AG10803 (cell line): ENCODE measurements at regions not wholly inside any gene's neighbourhood (a gene's known extent, or its start where the extent isn't known, plus 50 kb on each side); places are given as distances from the start of the nearest gene placed in this dataset.

Experiments
- DNase-seq: peaks from one replicate; pipeline ENCODE4 v3.0.0; 2010; ENCODE audit warnings: low read depth
- H3K4me3 ChIP-seq: 2 replicates; pipeline ENCODE4 v1.5.1; 2011; ENCODE audit warnings: mild to moderate bottlenecking, low read length, control low read depth
- TF ChIP-seq, protein P1 (sequence below): conservative IDR thresholded peaks from 2 replicates; pipeline ENCODE4 v1.5.1; 2011; ENCODE audit warnings: mild to moderate bottlenecking, low read length, control low read depth, inconsistent platforms

DNA sequence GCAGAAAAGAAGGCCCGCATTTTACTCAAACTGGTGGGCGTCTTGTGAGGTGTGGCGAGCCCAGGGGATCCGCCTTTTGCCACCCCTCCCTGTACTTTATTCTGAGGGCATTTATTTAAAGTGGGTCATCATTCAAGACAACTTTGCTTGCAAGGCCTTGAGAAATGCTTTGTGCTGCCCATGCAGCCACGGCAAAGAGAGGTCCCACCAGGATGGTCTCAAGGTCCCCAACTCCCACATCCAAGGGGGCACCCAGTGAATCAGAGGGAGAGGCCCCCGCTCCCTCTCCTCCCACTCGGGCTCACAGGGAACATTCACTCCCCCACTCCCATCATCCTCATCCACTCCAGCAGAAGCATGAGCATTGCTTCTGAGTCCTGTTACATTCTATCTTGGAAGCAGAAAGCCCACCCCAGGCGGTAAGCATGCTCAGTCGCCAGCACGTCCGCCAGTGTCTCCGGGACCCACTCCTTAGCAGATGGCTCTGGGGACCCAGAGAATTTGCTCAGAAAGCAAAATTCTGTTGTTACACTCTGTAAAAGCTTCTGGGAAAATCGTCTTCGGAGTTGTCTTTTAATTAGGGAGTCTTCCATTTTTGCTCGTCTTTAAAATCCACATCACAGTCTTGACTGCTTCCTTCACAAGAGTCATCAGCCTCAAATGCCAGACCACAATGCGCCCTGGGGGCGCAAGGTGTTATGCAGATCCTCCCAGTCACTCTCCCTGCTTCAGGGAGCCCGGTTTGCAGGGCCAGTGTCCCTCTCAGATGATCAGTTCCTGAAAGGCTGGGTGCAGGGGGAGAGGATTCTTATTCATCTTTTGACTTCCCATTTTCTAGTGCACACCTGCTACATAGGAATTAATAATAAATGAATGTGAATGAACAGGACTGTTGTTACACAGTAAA lies 99.4 kb upstream of the NCK2 start:
- TF ChIP-seq, protein P1, sequence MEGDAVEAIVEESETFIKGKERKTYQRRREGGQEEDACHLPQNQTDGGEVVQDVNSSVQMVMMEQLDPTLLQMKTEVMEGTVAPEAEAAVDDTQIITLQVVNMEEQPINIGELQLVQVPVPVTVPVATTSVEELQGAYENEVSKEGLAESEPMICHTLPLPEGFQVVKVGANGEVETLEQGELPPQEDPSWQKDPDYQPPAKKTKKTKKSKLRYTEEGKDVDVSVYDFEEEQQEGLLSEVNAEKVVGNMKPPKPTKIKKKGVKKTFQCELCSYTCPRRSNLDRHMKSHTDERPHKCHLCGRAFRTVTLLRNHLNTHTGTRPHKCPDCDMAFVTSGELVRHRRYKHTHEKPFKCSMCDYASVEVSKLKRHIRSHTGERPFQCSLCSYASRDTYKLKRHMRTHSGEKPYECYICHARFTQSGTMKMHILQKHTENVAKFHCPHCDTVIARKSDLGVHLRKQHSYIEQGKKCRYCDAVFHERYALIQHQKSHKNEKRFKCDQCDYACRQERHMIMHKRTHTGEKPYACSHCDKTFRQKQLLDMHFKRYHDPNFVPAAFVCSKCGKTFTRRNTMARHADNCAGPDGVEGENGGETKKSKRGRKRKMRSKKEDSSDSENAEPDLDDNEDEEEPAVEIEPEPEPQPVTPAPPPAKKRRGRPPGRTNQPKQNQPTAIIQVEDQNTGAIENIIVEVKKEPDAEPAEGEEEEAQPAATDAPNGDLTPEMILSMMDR: no peak
- DNase-seq: no peak
- H3K4me3 ChIP-seq: no peak overlapping the region

DNA sequence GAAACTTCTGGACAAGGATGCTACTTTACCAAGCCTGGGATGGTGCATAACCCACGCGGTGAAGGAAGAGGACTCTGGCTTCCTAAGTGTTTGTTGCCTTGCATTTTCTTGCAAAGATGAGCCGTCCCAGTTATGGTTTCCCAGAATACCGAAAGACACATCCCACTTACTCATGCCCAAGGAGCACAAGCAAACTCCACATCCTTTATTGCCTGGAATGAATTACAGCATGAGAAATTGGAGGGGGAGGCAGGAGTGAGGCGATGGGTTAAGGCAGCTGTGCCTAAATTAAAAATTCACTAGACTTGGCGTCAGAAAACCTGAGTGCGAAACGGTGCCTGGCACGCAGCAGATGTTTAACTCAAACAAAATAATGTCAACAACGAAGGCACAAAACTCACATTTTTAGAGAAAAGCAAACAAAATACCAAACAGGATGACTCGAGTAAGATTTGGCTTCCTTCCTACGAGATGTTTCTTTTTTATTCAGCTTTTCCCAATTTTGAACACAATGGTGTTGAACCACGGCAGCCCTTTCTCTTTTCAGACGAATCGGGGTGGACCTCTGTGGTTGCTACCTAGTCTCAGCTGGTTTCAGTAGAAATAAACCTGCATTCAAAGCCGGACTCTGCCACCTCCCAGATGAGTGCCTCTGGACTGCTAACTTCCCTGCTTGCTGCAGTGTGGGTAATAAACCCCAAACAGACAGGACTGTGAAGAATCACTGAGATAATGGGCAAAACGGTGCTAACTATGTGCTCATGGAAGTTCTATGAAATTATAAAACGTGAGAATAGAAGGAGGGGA lies 100.3 kb upstream of the NCK2 start:
- TF ChIP-seq, protein P1: no peak
- H3K4me3 ChIP-seq: peak overlapping the region; percentile 35
- DNase-seq: peak; percentile 49

DNA sequence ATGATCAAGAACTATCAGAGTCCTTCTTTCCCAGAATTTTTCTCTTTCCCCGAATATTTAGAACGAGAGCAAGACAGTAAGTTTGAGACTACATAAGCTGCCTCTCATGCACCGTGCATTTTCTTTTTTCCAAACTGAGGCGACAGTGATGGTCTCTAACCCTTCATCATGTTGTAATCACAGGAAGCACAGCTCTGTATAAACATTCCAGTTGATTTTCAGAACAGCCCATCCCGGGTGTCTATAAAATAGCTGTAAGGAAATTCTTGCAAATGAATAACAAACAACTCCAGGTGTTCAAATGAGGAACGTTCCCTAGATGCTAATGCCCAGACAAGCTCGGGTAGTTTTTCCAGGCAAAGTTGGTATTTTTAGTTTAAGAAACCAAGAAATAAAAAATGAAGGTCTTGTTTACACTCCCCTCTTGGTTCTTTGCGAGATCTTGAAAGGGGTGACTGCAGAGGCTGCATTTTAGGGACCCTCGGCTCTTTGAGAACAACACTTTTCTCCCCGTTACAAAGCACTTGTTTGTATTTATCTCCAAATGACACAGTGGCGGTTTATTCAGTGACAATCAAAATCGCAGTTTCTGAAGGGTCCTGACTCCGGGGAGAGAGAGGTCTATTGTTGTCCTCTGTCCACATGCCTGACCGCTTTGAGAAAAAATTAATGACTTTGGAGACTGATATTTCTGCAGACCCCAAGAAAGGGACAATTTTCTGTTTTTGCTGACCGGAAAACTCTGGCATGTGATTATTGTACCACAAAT lies 101.1 kb upstream of the NCK2 start:
- TF ChIP-seq, protein P1: no peak
- DNase-seq: no peak
- H3K4me3 ChIP-seq: no peak overlapping the region; the same call in 1 of the 2 replicates

DNA sequence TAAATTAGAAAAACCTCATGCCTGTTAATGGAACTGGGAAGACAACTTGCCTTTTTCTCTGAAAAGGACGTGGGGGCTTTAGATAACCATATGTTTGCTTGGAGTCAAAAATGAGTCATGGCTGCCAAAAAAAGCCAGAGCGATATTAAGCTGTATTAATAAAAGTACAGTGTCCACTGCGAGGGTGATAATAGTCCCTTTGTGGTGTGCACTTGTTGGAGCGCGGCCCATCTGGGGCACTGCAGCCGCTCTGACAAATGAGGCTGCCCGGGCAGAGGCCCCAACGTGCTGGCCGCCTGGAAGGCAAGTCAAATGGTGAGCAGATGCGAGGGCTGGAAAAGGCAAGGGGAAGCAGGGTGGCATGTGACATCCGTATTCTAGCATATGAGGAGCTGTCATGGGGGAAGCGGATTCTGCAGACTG lies 103.3 kb upstream of the NCK2 start:
- DNase-seq: peak; percentile 8

DNA sequence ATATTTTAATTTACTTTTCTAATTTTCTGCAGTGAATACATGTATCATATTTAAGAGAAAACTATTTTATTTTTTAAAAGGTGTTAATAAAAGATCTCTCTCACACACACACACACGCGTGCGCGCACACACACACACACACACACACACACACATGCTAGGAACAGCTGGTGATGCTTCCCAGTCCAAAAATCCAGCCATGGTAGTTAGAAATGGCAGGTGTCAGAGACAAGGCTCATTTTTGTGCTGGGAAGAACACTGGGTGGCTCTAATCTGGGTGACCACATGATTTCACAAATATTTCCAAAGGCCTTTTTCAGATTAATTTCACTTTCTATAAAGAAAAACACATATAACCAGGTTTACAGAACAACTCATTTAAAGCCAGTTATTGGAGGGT lies 104.5 kb upstream of the NCK2 start:
- no peak for DNase-seq
- no peak overlapping the region for H3K4me3 ChIP-seq
- TF ChIP-seq, protein P1: no peak

More for the DNA sequence above, 103.3 kb upstream of the NCK2 start:
- TF ChIP-seq, protein P1: no peak
- no peak overlapping the region for H3K4me3 ChIP-seq

DNA sequence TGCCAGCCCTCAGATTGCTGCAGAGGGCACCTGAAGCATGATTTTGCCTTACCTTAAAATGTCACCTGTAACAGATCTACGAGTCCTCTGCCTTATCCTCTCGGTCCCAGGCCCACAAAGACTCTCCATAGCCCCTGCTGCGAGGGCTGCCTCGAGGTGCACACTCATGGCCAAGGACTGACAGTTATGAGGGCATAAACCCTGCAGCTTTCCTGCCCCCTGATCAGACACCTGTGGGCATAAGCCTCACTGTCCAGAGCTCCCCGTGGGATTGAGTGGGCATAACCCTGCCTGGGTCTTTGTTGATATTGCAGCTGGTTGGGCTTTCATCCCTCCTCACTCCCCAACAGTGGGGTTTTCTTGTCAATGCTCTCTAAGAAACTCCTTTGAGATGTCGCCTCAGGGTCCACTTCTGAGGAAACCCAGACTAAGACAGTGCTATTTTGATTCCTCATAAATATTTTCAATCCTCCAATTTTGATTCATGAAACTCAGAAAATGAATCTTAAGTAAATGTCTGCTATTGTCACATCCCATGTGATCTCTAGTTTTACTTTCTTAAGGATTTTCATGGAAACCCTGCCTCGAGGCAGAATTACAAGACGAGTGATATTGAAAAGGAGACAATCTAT lies 108.5 kb upstream of the NCK2 start:
- TF ChIP-seq, protein P1: no peak
- H3K4me3 ChIP-seq: no peak overlapping the region
- DNase-seq: no peak
